ENCODE measurements at regions not wholly inside any gene's neighbourhood (a gene's known extent, or its start where the extent isn't known, plus 50 kb on each side); places are given as distances from the start of the nearest gene placed in this dataset.
"Not testable (repeated sequence)": the region's sequence is repeated elsewhere in the genome, so short reads cannot be mapped to it uniquely, and the experiment has no call there.

- no peaks in the 10 kb centered on the region for H3K9me3 ChIP-seq
- intact Hi-C loops (cut with DNase I), result no loop called here
- TF ChIP-seq, protein P1, sequence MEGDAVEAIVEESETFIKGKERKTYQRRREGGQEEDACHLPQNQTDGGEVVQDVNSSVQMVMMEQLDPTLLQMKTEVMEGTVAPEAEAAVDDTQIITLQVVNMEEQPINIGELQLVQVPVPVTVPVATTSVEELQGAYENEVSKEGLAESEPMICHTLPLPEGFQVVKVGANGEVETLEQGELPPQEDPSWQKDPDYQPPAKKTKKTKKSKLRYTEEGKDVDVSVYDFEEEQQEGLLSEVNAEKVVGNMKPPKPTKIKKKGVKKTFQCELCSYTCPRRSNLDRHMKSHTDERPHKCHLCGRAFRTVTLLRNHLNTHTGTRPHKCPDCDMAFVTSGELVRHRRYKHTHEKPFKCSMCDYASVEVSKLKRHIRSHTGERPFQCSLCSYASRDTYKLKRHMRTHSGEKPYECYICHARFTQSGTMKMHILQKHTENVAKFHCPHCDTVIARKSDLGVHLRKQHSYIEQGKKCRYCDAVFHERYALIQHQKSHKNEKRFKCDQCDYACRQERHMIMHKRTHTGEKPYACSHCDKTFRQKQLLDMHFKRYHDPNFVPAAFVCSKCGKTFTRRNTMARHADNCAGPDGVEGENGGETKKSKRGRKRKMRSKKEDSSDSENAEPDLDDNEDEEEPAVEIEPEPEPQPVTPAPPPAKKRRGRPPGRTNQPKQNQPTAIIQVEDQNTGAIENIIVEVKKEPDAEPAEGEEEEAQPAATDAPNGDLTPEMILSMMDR (IDR thresholded peaks at IDR 0.05), result no peak
- TF ChIP-seq POLR2A (IDR thresholded peaks at IDR 0.05; ENCODE audit: low read depth), result no peak
- no peak for TF ChIP-seq POLR2AphosphoS5 (IDR thresholded peaks at IDR 0.05)
- TF ChIP-seq EP300 (IDR thresholded peaks at IDR 0.05), result no peak
- no peaks in the 10 kb centered on the region for H3K36me3 ChIP-seq
- H3K4me1 ChIP-seq, result no peaks in the 10 kb centered on the region
- H3K4me3 ChIP-seq, result no peak overlapping the region
- no peaks in the 10 kb centered on the region for H3K27me3 ChIP-seq
- H3K27ac ChIP-seq (replicated peaks in 1 of 4), result no peak overlapping the region
- no peak for DNase-seq (ENCODE audit: extremely low spot score)
Observed at GRCh38 chr9:30060976-30061375, 2323.5 kb upstream of the ACO1 start.

DNA sequence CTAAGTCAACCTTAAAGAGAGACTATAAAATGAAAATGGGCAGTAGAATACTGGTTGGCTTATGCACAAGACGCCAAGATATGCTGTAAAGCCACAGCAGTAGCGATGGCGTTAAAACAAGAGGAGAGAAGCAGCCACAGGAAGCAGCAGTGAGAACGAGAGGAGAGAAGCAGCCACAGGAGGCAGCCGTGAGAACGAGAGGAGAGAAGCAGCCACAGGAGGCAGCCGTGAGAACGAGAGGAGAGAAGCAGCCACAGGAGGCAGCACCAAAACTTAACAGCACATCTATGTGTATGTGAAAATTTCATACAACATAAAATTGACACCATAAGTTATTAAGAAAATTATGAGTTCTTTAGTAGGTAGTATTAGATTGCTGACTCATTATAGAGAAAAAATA lies 2318.6 kb upstream of the ACO1 start:
- H3K9me3 ChIP-seq, result no peaks in the 10 kb centered on the region
- H3K36me3 ChIP-seq, result no peaks in the 10 kb centered on the region
- no peak overlapping the region for H3K4me3 ChIP-seq
- no peaks in the 10 kb centered on the region for H3K27me3 ChIP-seq
- DNase-seq (ENCODE audit: extremely low spot score), result no peak
- no peak overlapping the region for H3K27ac ChIP-seq (replicated peaks in 1 of 4)
- TF ChIP-seq POLR2AphosphoS5 (IDR thresholded peaks at IDR 0.05) (no peak), POLR2A (IDR thresholded peaks at IDR 0.05; ENCODE audit: low read depth) (no peak), EP300 (IDR thresholded peaks at IDR 0.05) (no peak)
- H3K4me1 ChIP-seq, result no peaks in the 10 kb centered on the region
- 74% methylated on average over 8 of the region's 8 CpGs for WGBS
- intact Hi-C loops (cut with DNase I), result no loop called here

DNA sequence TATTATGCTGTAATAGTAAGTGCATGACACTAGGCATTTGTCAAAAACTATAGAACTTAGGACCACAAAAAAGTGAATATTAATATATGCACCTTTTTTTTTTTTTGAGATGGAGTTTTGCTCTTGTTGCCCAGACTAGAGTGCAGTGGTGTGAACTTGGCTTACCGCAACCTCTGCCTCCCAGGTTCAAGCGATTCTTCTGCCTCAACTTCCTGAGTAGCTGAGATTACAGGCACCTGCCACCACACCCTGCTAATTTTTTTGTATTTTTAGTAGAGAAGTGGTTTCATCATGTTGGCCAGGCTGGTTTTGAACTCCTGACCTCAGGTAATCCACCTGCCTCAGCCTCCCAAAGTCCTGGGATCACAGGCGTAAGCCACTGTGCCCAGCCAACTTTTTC lies 2315.2 kb upstream of the ACO1 start:
- WGBS, result 95% methylated on average over 3 of the region's 3 CpGs
- H3K27me3 ChIP-seq, H3K9me3 ChIP-seq: not testable (repeated sequence)

GRCh38 chr9:30075022-30075421 lies 2309.4 kb upstream of the ACO1 start:
- DNase-seq (ENCODE audit: extremely low spot score), result no peak
- Histone ChIP-seq H3K27ac (replicated peaks in 1 of 4) (no peak overlapping the region), H3K4me3 (no peak overlapping the region), H3K36me3 (no peaks in the 10 kb centered on the region), H3K27me3 (no peaks in the 10 kb centered on the region), H3K4me1 (no peaks in the 10 kb centered on the region), H3K9me3 (no peaks in the 10 kb centered on the region)
- intact Hi-C loops (cut with DNase I), result no loop called here
- 89% methylated on average over 15 of the region's 15 CpGs for WGBS
- TF ChIP-seq EP300 (IDR thresholded peaks at IDR 0.05) (no peak), POLR2AphosphoS5 (IDR thresholded peaks at IDR 0.05) (no peak), POLR2A (IDR thresholded peaks at IDR 0.05; ENCODE audit: low read depth) (no peak)
- TF ChIP-seq, protein P1 (IDR thresholded peaks at IDR 0.05), result no peak

More for the DNA sequence above, 2315.2 kb upstream of the ACO1 start:
- H3K4me1 ChIP-seq; H3K27ac ChIP-seq (replicated peaks in 1 of 4); H3K36me3 ChIP-seq; DNase-seq (ENCODE audit: extremely low spot score); intact Hi-C loops (cut with DNase I); H3K4me3 ChIP-seq: not testable (repeated sequence)

DNA sequence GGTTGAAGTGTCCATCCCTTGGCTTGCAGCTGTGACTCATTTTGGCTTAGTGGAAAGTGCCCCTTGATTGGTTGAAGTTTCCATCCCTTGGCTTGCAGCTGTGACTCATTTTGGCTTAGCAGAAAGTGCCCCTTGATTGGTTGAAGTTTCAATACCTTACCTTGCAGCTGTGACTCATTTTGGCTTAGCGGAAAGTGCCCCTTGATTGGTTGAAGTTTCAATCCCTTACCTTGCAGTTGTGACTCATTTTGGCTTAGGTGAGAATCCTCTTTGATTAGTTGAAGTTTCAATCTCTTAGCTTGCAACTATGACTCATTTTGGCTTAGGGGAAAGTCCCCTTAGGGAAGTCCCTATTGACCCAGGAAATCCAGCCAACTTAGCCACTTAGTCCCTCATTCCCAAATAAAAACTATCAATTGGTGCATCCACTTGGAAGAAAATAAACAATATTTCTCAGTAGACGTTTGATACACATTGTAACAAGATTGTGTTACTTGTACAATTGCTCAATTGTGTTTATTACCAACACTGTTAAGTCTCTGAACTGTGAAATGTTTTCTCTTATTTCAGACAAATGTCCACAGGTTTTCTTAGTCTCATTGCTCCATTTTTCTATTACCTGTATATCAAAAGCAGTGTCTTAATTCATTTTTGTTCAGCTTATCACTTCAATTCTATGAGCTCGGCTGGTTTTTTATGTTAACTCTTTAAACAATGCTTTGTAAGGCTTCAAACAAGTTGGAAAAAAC lies 2308.8 kb upstream of the ACO1 start:
- DNase-seq (ENCODE audit: extremely low spot score), result no peak
- no peak overlapping the region for H3K27ac ChIP-seq (replicated peaks in 1 of 4)
- intact Hi-C loops (cut with DNase I), result no loop called here
- no peaks in the 10 kb centered on the region for H3K27me3 ChIP-seq
- TF ChIP-seq POLR2AphosphoS5 (IDR thresholded peaks at IDR 0.05) (no peak), EP300 (IDR thresholded peaks at IDR 0.05) (no peak), POLR2A (IDR thresholded peaks at IDR 0.05; ENCODE audit: low read depth) (no peak)
- TF ChIP-seq, protein P1 (IDR thresholded peaks at IDR 0.05), result no peak
- no peaks in the 10 kb centered on the region for H3K9me3 ChIP-seq
- no peaks in the 10 kb centered on the region for H3K36me3 ChIP-seq
- 66% methylated on average over 3 of the region's 3 CpGs for WGBS
- H3K4me1 ChIP-seq, result no peaks in the 10 kb centered on the region
- no peak overlapping the region for H3K4me3 ChIP-seq

DNA sequence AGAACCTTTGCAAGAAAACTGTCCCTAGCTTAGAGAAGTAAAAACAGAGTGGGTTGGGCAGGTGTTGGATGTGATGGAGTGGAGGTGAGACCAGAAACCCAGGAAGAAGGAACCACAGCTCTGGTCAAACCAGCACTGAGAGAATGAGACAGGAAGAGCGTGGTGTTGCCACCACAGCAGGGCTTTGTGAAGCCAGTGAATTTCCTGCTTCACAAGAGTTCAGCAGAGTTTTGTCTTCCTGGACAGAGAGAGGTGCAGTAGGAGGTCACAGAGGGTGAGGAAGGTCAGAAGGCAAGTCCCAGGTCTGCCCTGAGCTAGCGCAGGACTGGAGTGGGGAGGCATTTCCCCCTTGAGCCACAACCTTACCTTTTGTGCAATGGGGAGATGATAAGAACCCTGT lies 2306.2 kb upstream of the ACO1 start:
- intact Hi-C loops (cut with DNase I), result no loop called here
- no peak for DNase-seq (ENCODE audit: extremely low spot score)
- H3K27ac ChIP-seq (replicated peaks in 1 of 4), result no peak overlapping the region
- no peaks in the 10 kb centered on the region for H3K4me1 ChIP-seq
- no peaks in the 10 kb centered on the region for H3K36me3 ChIP-seq
- H3K27me3 ChIP-seq, result no peaks in the 10 kb centered on the region
- 92% methylated on average over 2 of the region's 2 CpGs for WGBS
- H3K9me3 ChIP-seq, result no peaks in the 10 kb centered on the region
- no peak overlapping the region for H3K4me3 ChIP-seq
- TF ChIP-seq POLR2A (IDR thresholded peaks at IDR 0.05; ENCODE audit: low read depth), result no peak
- TF ChIP-seq POLR2AphosphoS5 (IDR thresholded peaks at IDR 0.05), result no peak
- TF ChIP-seq EP300 (IDR thresholded peaks at IDR 0.05), result no peak
- TF ChIP-seq, protein P1 (IDR thresholded peaks at IDR 0.05), result no peak

Data from esophagus muscularis mucosa (tissue), 4 donors.